Heart left ventricle (tissue), 16 donors: ENCODE measurements at regions not wholly inside any gene's neighbourhood (a gene's known extent, or its start where the extent isn't known, plus 50 kb on each side); places are given as distances from the start of the nearest gene placed in this dataset.

ENCODE experiments used
- ATAC-seq, 4 donors: fragments of 200-7000 bp; cut with Tn5 transposase; one replicate each; pipeline ENCODE4 v1.9.1; 2020 to 2022; ENCODE audit warnings: moderate library complexity in 4 of 4, mild to moderate bottlenecking in 3 of 4, moderate number of reproducible peaks in 1 of 4
- DNase-seq, 5 donors: peaks; one replicate each; pipeline ENCODE4 v3.0.0-alpha.2; 2020
- H3K27ac ChIP-seq, 12 donors: fragments of 200-600 bp; sonication (generic) in 4 of 12; one replicate each; pipeline versions ENCODE4 v1.5.0 to v1.8.0; 2016 to 2022; ENCODE audit warnings: mild to moderate bottlenecking in 2 of 12
- H3K27me3 ChIP-seq, 9 donors: fragments of 200-600 bp; sonication (generic) in 2 of 9; one replicate each; pipeline versions ENCODE4 v1.5.1 to v1.8.0; 2016 to 2022; ENCODE audit warnings: mild to moderate bottlenecking in 3 of 9
- H3K36me3 ChIP-seq, 9 donors: fragments of 200-600 bp; sonication (generic) in 2 of 9; one replicate each; pipeline versions ENCODE4 v1.5.0 to v1.8.0; 2018 to 2022; ENCODE audit warnings: mild to moderate bottlenecking in 2 of 9
- H3K4me1 ChIP-seq, 12 donors: fragments of 200-600 bp; sonication (generic) in 4 of 12; one replicate each; pipeline versions ENCODE4 v1.5.0 to v1.8.0; 2016 to 2022; ENCODE audit warnings: mild to moderate bottlenecking in 3 of 12
- H3K4me3 ChIP-seq, 12 donors: fragments of 200-600 bp; sonication (generic) in 4 of 12; one replicate each; pipeline versions ENCODE4 v1.5.0 to v1.8.0; 2017 to 2022; ENCODE audit warnings: mild to moderate bottlenecking in 9 of 12, moderate library complexity in 4 of 12
- H3K9me3 ChIP-seq, 12 donors: fragments of 200-600 bp; sonication (generic) in 4 of 12; one replicate each; pipeline versions ENCODE4 v1.5.0 to v1.8.0; 2016 to 2022; ENCODE audit warnings: mild to moderate bottlenecking in 1 of 12
- CTCF ChIP-seq, 12 donors: fragments of 200-600 bp; sonication (generic) in 4 of 12; IDR thresholded peaks; one replicate each; pipeline versions ENCODE4 v1.5.0 to v1.8.0; 2018 to 2022; ENCODE audit warnings: antibody characterized with exemption in 12 of 12, mild to moderate bottlenecking in 5 of 12
- POLR2A ChIP-seq, 2 donors: fragments of 450-650 bp; IDR thresholded peaks; one replicate each; pipeline ENCODE4 v1.6.1; 2017; ENCODE audit warnings: antibody characterized with exemption in 2 of 2, mild to moderate bottlenecking in 2 of 2, moderate library complexity in 2 of 2
- WGBS, 4 donors: extraction: QIAGEN DNeasy Blood & Tissue Kit in 2 of 4; methylation state at CpG; one replicate each; pipeline versions ENCODE4 v1.1.5 to v1.1.7; 2013 to 2018; 5-methylcytosine and 5-hydroxymethylcytosine counted together
- intact Hi-C, 10 donors: fragments of 100-400 bp; cut with DNase I; formaldehyde crosslinking; loops; one replicate each; pipeline versions ENCODE4 v1.11.1 to v1.14.2; 2022
- donor health status: ischemic (EF 13 %, LVEDD 7.1; RV severe dilation, severe dysfunction).
- donor health status: healthy with polysubstance abuse.
- donor health status: DM: no; HTN: yes; CAD: no.
- donor health status: DM: no; HTN: no; CAD: no.
- donor health status: ischemic (EF 25% LVEDD 6.9; RV normal size, moderate dysfunction).
- donor health status: ischemic (EF 25% LVEDD 5.7; RV mildly dilated, moderate dysfunction).
- donor health status: healthy.
- donor health status: DM: yes; HTN: yes; CAD: no.
- donor health status: ischemic (EF 35%, LVEDD 5.7; RV mildly dilated, moderate dysfunction).
- donor health status: nonischemic (EF 11% LVEDD 7.7; RV severe dilation, severe dysfunction).
- donor health status: DM: yes; HTN: yes; CAD: no.
- donor health status: PGD.
- donor health status: ischemic (EF 29% LVEDD 5.4; RV normal size, mild dysfunction).
- donor health status: nonischemic (EF 23%, LVEDD 6.1; RV moderate dilation, normal function).

- WGBS, 4 donors = 81 to 100% (median 91%) methylated on average over 2 of the region's 2 CpGs
- H3K27ac ChIP-seq = no peak overlapping the region
- H3K36me3 ChIP-seq = no peaks in the 10 kb centered on the region
- H3K4me1 ChIP-seq = no peaks in the 10 kb centered on the region
- intact Hi-C loops = no loop called here
- TF ChIP-seq POLR2A (IDR thresholded peaks at IDR 0.05) = no peak
- no peak for TF ChIP-seq CTCF (IDR thresholded peaks at IDR 0.05)
- no peak overlapping the region for H3K4me3 ChIP-seq
- no peaks in the 10 kb centered on the region for H3K27me3 ChIP-seq
- no peak for ATAC-seq
- H3K9me3 ChIP-seq = no peaks in the 10 kb centered on the region
- DNase-seq = no peak
Measured at GRCh38 chr10:10903620-10904019, 114.1 kb upstream of the CELF2 start.

DNA sequence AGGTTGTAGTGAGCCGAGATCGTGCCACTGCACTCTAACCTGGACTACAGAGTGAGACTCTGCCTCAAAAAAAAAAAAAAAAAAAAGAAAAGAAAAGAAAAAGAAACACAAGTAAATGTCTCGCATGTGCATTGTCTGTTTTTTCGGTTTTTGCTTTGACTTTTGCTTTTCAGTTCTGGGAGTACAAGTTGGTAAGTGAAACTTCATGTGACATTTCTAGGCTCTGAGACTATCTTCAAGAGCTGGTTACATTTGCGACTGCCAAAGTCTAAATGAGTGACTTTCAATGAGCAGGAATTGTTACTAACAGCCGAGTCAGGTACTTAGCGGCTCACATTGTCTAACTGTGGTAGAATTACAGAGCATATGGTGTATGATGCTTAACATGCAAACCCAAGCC is 107.0 kb upstream of the CELF2 start:
- H3K27me3 ChIP-seq = no peaks in the 10 kb centered on the region
- DNase-seq = no peak
- TF ChIP-seq POLR2A (IDR thresholded peaks at IDR 0.05) = no peak
- TF ChIP-seq CTCF (IDR thresholded peaks at IDR 0.05) = no peak
- intact Hi-C loops = loop anchor here in 6 of 10 donors (5.0 to 10.0 kb wide), 4 partner anchors 86 to 126 kb away; no protein-coding TSS in a partner anchor
- WGBS, 4 donors = 73 to 83% (median 79%) methylated on average over 7 of the region's 7 CpGs
- H3K4me1 ChIP-seq = peaks cover 0 to 45% (median 16%) of the 10 kb centered on the region in 12 donors
- ATAC-seq = peak in 2 of 4 donors; percentile 32 to 50
- no peaks in the 10 kb centered on the region for H3K36me3 ChIP-seq
- no peak overlapping the region for H3K4me3 ChIP-seq
- peak overlapping the region; percentile 58 to 92 (median 80) for H3K27ac ChIP-seq
- H3K9me3 ChIP-seq = no peaks in the 10 kb centered on the region

DNA sequence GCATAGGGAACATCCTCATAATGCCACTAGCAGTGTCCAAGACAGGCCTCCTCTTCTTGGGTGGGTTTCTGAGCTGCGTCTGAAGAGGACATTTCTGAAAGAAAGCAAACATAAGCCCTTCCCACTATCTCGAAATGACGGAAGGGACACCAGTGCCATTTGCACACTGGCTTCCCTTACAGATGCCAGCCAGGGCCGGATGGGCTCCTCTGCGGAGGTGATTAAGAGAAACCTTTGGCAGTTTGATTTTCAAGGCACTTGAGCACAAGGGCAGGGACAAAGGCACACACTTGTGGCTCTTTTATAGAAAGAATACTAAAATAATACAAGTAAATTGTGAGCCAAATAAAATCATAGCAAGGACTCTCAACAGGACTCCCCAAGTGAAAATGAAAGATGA is 106.6 kb upstream of the CELF2 start:
- TF ChIP-seq POLR2A (IDR thresholded peaks at IDR 0.05) (no peak), CTCF (IDR thresholded peaks at IDR 0.05) (no peak)
- Histone ChIP-seq H3K27me3 (no peaks in the 10 kb centered on the region), H3K27ac (peak overlapping the region; percentile 58 to 92 (median 80)), H3K4me3 (peak overlapping the region in 8 of 12 donors; percentile 12 to 47 (median 34)), H3K36me3 (no peaks in the 10 kb centered on the region), H3K9me3 (no peaks in the 10 kb centered on the region), H3K4me1 (peaks cover 0 to 45% (median 16%) of the 10 kb centered on the region in 12 donors)
- ATAC-seq (peak in 2 of 4 donors; percentile 37 to 64), DNase-seq (peak in 1 of 5 donors; percentile 31)
- intact Hi-C loops = loop anchor here in 6 of 10 donors (5.0 to 10.0 kb wide), 4 partner anchors 86 to 126 kb away; no protein-coding TSS in a partner anchor
- 52 to 64% (median 63%) methylated on average over 5 of the region's 5 CpGs for WGBS, 4 donors

DNA sequence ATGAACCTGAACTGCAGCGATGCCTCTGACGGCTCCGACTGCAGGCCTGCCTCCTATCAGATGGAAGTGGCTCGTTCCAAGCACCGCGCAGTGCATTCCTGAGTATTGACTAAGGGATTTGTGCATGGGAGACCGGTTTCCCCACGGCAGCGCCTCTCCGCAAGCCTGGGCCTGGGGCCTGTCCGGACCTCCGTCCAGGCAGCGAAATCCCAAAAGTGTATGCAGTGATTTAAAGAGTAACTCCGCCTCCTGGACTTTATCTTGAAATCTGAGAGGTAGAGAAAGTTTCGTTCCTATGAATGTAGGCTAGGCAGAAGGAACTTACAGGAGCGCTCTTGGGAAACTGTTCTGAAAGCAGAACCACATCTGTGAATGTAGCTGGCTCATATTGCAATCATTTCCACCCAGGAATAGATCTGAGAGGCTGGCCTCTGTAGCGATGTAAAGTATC is 106.2 kb upstream of the CELF2 start:
- Histone ChIP-seq H3K27me3 (no peaks in the 10 kb centered on the region), H3K27ac (peak overlapping the region; percentile 58 to 92 (median 80)), H3K4me1 (peaks cover 0 to 45% (median 16%) of the 10 kb centered on the region in 12 donors), H3K36me3 (no peaks in the 10 kb centered on the region), H3K4me3 (peak overlapping the region in 10 of 12 donors; percentile 12 to 47 (median 30)), H3K9me3 (no peaks in the 10 kb centered on the region)
- intact Hi-C loops = loop anchor here in 6 of 10 donors (5.0 to 10.0 kb wide), 4 partner anchors 87 to 127 kb away; no protein-coding TSS in a partner anchor
- peak; percentile 43 to 84 (median 77) for ATAC-seq
- 19 to 32% (median 20%) methylated on average over 15 to 17 of the region's 17 CpGs for WGBS, 4 donors
- TF ChIP-seq CTCF (IDR thresholded peaks at IDR 0.05) (no peak), POLR2A (IDR thresholded peaks at IDR 0.05) (no peak)
- peak; percentile 51 to 80 (median 74) for DNase-seq
